SKM-1 (cell line): ENCODE measurements at regions not wholly inside any gene's neighbourhood (a gene's known extent, or its start where the extent isn't known, plus 50 kb on each side); places are given as distances from the start of the nearest gene placed in this dataset.
"Not testable (repeated sequence)": the region's sequence is repeated elsewhere in the genome, so short reads cannot be mapped to it uniquely, and the experiment has no call there.

Experiments
- DNase-seq: peaks from one replicate; lab custom pipeline; 2025; ENCODE audit not compliant: unreplicated experiment; lab: John Stamatoyannopoulos, UW

GRCh38 chr18:40346146-40346545, 1608.9 kb upstream of the PIK3C3 start:
- no peak for DNase-seq

DNA sequence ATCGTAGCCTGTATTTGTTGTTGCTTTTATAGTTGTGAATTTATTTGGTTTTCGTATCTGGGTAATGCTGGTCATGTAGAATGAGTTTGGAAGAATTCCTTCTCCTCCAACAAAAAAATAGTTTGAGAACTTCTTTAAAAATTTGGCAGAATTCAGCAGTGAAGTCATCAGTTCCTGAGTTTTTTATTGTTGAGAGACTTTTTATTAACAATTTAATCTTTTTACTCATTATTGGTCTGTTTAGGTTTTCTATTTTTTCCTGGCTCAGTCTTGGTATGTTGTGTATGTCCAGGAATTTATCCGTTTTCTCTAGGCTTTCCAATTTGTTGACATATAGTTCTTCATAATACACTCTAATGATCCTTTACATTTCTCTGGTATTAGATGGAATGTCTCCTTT, 1613.3 kb upstream of the PIK3C3 start:
- no peak for DNase-seq

- no peak for DNase-seq
Measured at GRCh38 chr18:40338284-40338683, 1616.8 kb upstream of the PIK3C3 start.

DNA sequence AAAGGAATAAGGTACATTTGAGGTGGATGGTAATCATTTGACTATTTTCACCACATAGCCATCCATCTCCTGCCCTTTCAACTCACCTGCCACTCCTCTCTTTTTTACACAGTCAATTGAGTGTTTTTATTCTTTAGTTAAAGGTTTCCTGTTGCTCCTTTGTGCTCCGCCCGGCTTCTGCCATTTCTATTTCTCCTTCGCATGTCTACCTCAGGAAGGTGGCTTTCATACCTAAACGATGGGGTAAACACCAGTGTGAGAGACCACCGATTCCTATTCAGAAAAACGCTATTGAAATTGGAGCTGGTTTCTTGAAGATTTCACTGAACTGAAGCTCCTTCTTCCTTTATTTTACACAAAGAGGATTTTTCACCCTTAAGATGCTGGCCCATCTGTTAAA, 1628.0 kb upstream of the PIK3C3 start:
- DNase-seq: no peak

DNA sequence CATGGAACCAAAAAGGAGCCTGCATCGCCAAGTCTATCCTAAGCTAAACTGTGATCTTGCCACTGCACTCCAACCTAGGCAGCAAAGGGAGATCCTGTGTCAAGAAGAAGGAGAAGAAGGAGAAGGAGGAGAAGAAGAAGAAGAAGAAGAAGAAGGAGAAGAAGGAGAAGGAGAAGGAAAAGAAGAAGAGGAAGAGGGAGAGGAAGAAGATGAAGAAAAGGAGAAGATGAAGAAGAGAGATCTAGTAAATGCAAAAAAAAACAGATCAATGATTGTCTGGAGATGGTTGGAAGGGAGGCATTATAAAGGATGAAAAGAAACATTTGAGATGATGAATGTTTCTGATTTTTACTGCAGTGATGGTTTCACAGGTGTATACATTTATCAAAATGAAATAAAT, 1629.0 kb upstream of the PIK3C3 start:
- no peak for DNase-seq

DNA sequence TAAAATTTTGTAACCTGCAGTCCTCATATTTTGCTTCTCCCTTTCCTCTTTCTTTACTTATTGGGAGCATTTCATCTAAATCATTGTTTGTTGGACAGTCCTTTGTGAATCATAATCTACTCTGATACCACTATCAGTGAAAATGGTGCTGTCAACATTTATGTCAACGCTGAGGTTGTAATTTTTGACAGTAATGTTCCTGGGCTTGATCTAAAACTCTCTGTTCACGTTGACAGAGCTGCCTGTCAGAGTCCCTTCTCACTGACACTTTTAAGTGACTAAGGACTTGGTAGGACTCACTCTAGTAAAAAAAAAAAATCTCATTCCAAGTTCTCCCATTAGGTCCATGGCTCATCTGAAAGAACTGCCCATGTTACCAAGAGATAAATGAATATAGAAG, 1640.8 kb upstream of the PIK3C3 start:
- no peak for DNase-seq

DNA sequence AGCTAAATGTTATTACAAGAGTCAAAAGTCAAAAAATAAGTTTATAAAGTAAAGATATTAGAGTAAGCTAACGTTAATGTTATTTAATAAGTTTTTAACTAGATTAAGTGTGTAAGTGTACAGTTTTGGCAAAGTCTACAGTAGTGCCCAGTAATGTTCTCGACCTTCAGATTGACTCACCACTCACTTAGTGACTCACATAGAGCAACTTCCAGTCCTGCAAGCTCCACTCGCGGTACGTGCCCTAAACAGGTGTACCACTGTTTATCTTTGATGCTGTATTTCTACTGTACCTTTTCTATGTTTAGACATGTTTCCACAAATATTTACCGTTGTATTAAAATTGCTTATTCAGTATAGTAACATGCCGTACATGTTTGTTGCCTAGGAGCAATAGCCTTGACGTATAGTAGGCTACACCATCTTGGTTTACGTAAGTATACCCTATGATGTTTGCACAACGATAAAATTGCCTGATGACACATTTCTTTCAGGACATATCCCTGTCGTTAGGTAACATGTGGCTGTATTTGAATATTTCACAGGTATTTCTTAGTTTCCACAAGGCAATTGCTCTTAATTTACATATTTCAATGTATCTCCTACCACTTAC, 1641.9 kb upstream of the PIK3C3 start:
- DNase-seq: no peak

DNA sequence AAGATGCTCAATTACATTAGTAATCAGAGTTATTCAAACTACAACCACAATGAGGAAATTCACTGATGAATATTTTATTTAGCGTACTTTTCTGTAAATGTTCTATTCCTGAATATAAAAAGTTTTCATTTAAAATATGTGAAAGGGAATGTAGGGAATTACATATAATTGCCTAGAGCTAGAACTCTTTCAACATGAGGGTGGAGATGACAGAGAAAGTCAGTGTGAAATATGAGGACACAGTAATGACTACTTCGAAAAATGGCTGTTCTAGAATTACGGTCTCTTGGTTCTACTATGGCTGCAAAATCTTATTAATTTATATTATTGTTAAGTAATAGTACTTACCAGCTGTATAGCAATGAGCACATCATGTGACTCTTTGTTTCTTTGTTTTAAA, 1647.4 kb upstream of the PIK3C3 start:
- DNase-seq: no peak

GRCh38 chr18:40296717-40297413, 1658.2 kb upstream of the PIK3C3 start:
- no peak for DNase-seq

- DNase-seq: no peak
Measured at GRCh38 chr18:40292985-40293710, 1661.9 kb upstream of the PIK3C3 start.

GRCh38 chr18:40283560-40283959, 1671.5 kb upstream of the PIK3C3 start:
- DNase-seq: no peak

DNA sequence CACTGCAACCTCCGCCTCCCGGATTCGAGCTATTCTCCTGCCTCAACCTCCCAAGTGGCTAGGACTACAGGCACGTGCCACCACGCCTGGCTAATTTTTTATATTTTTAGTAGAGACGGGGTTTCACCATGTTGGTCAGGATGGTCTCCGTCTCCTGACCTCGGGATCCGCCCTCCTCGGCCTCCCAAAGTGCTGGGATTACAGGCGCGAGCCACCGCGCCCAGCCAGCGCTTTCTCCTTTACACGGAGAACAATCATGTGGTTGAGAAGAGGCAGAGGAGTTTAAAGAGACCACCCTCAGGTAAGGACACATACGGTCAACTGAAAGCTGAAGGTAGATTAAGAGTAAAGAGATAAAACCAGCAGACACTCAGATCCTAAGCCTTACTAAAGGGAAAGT, 1673.7 kb upstream of the PIK3C3 start:
- not testable (repeated sequence) for DNase-seq

GRCh38 chr18:40274618-40275196, 1680.3 kb upstream of the PIK3C3 start:
- no peak for DNase-seq

DNA sequence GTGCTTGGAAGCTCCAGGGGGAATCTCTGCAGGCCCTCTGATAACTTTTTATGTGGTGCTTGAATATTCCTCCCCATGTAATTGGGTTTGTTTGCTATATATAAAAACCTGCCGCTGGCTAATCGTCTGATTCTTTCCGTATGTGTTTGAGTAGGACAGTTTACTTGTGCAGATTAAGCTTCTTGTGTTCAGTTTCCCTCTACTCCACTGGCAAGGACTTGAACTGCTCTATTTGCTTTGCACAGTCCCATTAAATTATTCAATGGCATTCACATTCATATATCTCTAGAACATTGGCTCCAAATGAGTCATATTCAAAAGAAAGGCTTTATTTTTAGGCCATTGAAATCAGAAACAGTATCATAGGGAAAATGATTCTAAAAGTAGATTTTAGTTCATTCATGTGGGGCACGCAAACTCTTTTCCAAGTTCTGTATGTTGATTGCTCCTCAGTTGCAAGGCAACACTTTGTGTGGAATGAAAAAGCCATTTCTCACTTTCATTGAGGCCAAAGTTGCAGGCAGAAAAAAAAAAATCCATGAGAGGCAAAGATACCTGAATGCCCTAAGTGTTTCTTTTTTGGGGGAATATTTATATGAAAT, 1682.3 kb upstream of the PIK3C3 start:
- DNase-seq: no peak

DNA sequence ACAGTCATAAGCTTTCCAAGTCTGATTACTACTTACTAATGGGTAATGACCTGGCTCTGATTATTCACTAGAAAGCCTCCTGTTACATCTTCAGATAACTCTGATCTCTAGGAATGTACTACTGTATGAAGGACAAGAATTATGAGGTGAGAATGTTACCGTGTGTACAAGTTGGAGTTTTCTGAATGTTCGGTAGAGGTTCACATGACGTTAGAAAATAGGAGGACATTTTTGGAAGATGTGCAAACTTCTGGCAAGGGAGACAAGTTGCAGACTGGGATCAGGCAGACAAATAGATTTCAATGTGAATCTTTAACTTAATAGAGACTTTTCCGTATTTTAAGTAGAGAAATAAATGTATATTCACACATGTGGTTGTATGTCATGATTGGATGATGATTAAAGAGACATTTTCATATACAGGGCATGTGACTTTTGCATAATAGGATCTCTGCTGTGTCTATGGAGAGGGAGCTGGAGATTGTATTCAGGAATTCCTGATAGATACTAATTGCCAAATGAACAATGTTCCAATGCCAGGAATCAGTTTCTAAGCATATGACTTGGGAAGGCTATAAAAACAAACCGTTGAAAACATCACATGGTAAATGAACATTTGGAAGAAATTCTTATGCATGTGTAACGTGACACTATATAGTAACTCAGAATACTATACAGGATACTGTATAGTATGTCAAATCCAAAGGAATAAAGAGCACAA, 1695.8 kb upstream of the PIK3C3 start:
- no peak for DNase-seq

DNA sequence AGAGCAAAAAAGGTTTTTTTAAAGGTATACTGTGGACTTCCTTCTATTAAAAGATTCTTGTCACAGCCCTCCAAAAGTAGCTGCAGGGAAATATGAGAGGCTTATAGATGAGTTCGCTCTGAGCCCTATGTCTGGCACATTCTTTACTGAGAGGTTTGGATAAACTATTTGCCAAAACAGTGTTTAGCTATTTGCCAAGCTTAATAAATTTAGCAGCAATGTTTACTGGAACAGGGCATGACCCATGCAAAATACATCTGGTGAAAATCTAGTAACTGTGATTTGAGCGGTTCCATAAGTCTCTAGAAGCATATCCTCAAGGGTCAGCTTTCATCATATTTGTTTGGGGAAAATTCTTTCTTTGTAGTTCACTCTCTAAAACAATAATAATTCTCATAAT, 1696.7 kb upstream of the PIK3C3 start:
- no peak for DNase-seq

GRCh38 chr18:40250236-40250635, 1704.8 kb upstream of the PIK3C3 start:
- no peak for DNase-seq

- no peak for DNase-seq
Measured at GRCh38 chr18:40249390-40250080, 1705.5 kb upstream of the PIK3C3 start.

DNA sequence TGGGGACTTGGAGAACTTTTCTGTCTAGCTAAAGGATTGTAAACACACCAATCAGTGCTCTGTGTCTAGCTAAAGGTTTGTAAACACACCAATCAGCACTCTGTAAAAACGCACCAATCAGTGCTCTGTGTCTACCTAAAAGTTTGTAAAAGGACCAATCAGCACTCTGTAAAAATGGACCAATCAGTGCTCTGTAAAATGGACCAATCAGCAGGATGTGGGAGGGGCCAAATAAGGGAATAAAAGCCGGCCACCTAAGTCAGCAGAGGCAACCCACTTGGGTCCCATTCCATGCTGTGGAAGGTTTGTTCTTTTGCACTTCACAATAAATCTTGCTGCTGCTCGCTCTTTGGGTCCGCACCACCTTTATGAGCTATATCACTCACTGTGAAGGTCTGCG, 1709.4 kb upstream of the PIK3C3 start:
- DNase-seq: not testable (repeated sequence)

- no peak for DNase-seq
Measured at GRCh38 chr18:40243607-40244006, 1711.4 kb upstream of the PIK3C3 start.
